CD4-positive, alpha-beta memory T cell (primary cell): ENCODE measurements at regions not wholly inside any gene's neighbourhood (a gene's known extent, or its start where the extent isn't known, plus 50 kb on each side); places are given as distances from the start of the nearest gene placed in this dataset.

Source experiments
- CTCF ChIA-PET: fragments of 350-600 bp; sonication (Branson Sonifier 250); formaldehyde crosslinking; loops from one replicate; lab custom pipeline; 2021; ENCODE audit warnings: inconsistent platforms; ENCODE audit not compliant: partially characterized antibody; lab: Charles Lee
- POLR2A ChIA-PET: fragments of 350-600 bp; sonication (Branson Sonifier 250); formaldehyde crosslinking; loops from one replicate; lab custom pipeline; 2021; ENCODE audit not compliant: partially characterized antibody; lab: Charles Lee
- DNase-seq, 5 donors: peaks; one replicate each; pipeline versions ENCODE4 v3.0.0 to v3.0.0-alpha.2; 2020 to 2022; ENCODE audit warnings: mixed read lengths in 1 of 5
- H3K27ac ChIP-seq: one replicate; pipeline ENCODE4 v1.7.0; 2013; ENCODE audit warnings: low read depth, low read length
- H3K27me3 ChIP-seq: 2 replicates; pipeline ENCODE4 v1.7.0; 2013; ENCODE audit warnings: mild to moderate bottlenecking, low read length, moderate library complexity; ENCODE audit not compliant: insufficient read depth
- H3K36me3 ChIP-seq: 2 replicates; pipeline ENCODE4 v1.7.0; 2013; ENCODE audit warnings: mild to moderate bottlenecking, low read length, moderate library complexity; ENCODE audit not compliant: insufficient read depth
- H3K4me1 ChIP-seq: 2 replicates; pipeline ENCODE4 v1.7.0; 2013; ENCODE audit warnings: mild to moderate bottlenecking, low read length, moderate library complexity; ENCODE audit not compliant: insufficient read depth
- H3K4me3 ChIP-seq, 2 donors: one replicate each; pipeline ENCODE4 v1.7.0; 2013; ENCODE audit warnings: low read length in 2 of 2, mild to moderate bottlenecking in 1 of 2
- H3K9me3 ChIP-seq, 2 donors: one replicate each; pipeline ENCODE4 v1.7.0; 2013; ENCODE audit warnings: low read length in 2 of 2, control low read depth in 1 of 2; ENCODE audit not compliant: control insufficient read depth in 1 of 2
- H3K27ac Mint-ChIP-seq, 7 donors: one replicate each; pipeline ENCODE4 v1.8.0; 2020 to 2021; ENCODE audit warnings: mixed read lengths in 7 of 7, mild to moderate bottlenecking in 6 of 7, inconsistent platforms in 3 of 7, moderate library complexity in 3 of 7
- H3K27me3 Mint-ChIP-seq, 2 donors: one replicate each; pipeline ENCODE4 v1.8.0; 2020 to 2021; ENCODE audit warnings: mixed read lengths in 2 of 2
- H3K36me3 Mint-ChIP-seq, 2 donors: one replicate each; pipeline ENCODE4 v1.8.0; 2020 to 2021; ENCODE audit warnings: mixed read lengths in 2 of 2, inconsistent platforms in 1 of 2, mild to moderate bottlenecking in 1 of 2
- H3K4me1 Mint-ChIP-seq, 4 donors: one replicate each; pipeline ENCODE4 v1.8.0; 2020 to 2021; ENCODE audit warnings: mixed read lengths in 4 of 4, mild to moderate bottlenecking in 1 of 4
- H3K4me3 Mint-ChIP-seq, 8 donors: one replicate each; pipeline ENCODE4 v1.8.0; 2020 to 2021; ENCODE audit warnings: mixed read lengths in 8 of 8, mild to moderate bottlenecking in 7 of 8, moderate library complexity in 6 of 8, inconsistent platforms in 3 of 8
- H3K9me3 Mint-ChIP-seq, 8 donors: one replicate each; pipeline ENCODE4 v1.8.0; 2020 to 2021; ENCODE audit warnings: mixed read lengths in 8 of 8, mild to moderate bottlenecking in 5 of 8, inconsistent platforms in 3 of 8, moderate library complexity in 1 of 8
- intact Hi-C: fragments of 100-400 bp; cut with micrococcal nuclease; formaldehyde crosslinking; loops from one replicate; pipeline ENCODE4 v1.15.1; 2023

- ChIA-PET POLR2A (no interaction called here), CTCF (no interaction called here)
- Histone ChIP-seq H3K27ac (no peak overlapping the region), H3K4me3 (no peak overlapping the region), H3K9me3 (no peaks in the 10 kb centered on the region), H3K27me3 (no peaks in the 10 kb centered on the region), H3K4me1 (no peaks in the 10 kb centered on the region), H3K36me3 (no peaks in the 10 kb centered on the region)
- Mint-ChIP-seq H3K36me3 (no peaks in the 10 kb centered on the region), H3K27me3 (no peaks in the 10 kb centered on the region), H3K27ac (no peak overlapping the region), H3K4me1 (no peaks in the 10 kb centered on the region), H3K9me3 (peaks cover 0 to 9% (median 5%) of the 10 kb centered on the region in 8 donors), H3K4me3 (no peak overlapping the region)
- DNase-seq: no peak
- intact Hi-C loops: no loop called here
Measured at GRCh38 chr9:102796244-102796643, 198.9 kb upstream of the CYLC2 start.

GRCh38 chr9:102795532-102795931 lies 199.6 kb upstream of the CYLC2 start:
- Mint-ChIP-seq H3K9me3 (peaks cover 0 to 9% (median 5%) of the 10 kb centered on the region in 8 donors), H3K36me3 (no peaks in the 10 kb centered on the region), H3K4me3 (no peak overlapping the region), H3K27me3 (no peaks in the 10 kb centered on the region), H3K4me1 (no peaks in the 10 kb centered on the region), H3K27ac (no peak overlapping the region)
- Histone ChIP-seq H3K4me3 (no peak overlapping the region), H3K27ac (no peak overlapping the region), H3K27me3 (no peaks in the 10 kb centered on the region), H3K9me3 (no peaks in the 10 kb centered on the region), H3K36me3 (no peaks in the 10 kb centered on the region), H3K4me1 (no peaks in the 10 kb centered on the region)
- CTCF ChIA-PET: no interaction called here
- DNase-seq: no peak
- POLR2A ChIA-PET: no interaction called here
- intact Hi-C loops: no loop called here

DNA sequence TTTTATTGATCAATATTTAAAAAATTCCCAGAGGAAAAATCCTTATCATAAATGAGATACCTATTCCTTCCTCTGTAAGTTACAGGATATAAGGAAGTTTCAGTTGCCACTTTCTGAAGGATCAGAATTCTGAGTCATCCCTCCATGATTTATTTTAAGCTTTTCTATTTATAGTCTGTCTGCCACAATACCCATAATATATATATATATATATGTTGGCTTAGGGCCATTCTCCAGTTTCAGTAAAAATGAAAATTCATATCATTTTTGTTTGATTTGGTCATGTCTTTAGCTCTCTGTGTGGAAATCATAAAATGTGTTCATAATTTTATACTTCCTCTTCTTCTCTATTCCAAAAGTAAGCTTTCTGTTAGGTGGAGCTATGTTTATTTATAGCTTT lies 215.8 kb upstream of the CYLC2 start:
- Mint-ChIP-seq H3K4me3 (no peak overlapping the region), H3K36me3 (no peaks in the 10 kb centered on the region), H3K4me1 (no peaks in the 10 kb centered on the region), H3K27ac (no peak overlapping the region), H3K9me3 (peaks cover 0 to 20% (median 7%) of the 10 kb centered on the region in 8 donors), H3K27me3 (no peaks in the 10 kb centered on the region)
- ChIA-PET CTCF (no interaction called here), POLR2A (no interaction called here)
- no peak overlapping the region for H3K27ac ChIP-seq
- H3K4me3 ChIP-seq: no peak overlapping the region
- H3K36me3 ChIP-seq: no peaks in the 10 kb centered on the region
- intact Hi-C loops: no loop called here
- H3K27me3 ChIP-seq: no peaks in the 10 kb centered on the region
- no peak for DNase-seq
- H3K9me3 ChIP-seq: no peaks in the 10 kb centered on the region
- H3K4me1 ChIP-seq: no peaks in the 10 kb centered on the region

DNA sequence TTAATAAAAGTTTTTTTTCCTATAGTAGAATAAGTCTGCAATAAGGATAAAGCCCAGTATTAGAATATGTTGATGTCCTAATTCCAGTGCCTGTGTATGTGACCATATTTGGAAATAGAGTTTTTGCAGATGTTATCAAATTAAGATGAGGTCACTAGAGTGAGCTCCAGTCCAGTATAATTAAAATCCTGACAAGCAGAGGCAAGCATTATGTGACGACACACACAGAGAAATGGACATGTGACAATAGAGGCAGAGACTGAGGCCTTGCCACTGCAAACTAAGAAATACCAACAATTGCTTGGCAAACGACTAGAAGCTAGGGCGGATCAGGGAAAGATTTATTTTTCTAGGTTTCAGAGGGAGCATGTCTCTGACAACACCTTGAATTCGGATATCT lies 216.4 kb upstream of the CYLC2 start:
- Histone ChIP-seq H3K4me3 (no peak overlapping the region), H3K4me1 (no peaks in the 10 kb centered on the region), H3K27ac (no peak overlapping the region), H3K27me3 (no peaks in the 10 kb centered on the region), H3K36me3 (no peaks in the 10 kb centered on the region), H3K9me3 (no peaks in the 10 kb centered on the region)
- Mint-ChIP-seq H3K4me3 (no peak overlapping the region), H3K27ac (no peak overlapping the region), H3K36me3 (no peaks in the 10 kb centered on the region), H3K9me3 (peaks cover 0 to 20% (median 7%) of the 10 kb centered on the region in 8 donors), H3K27me3 (no peaks in the 10 kb centered on the region), H3K4me1 (no peaks in the 10 kb centered on the region)
- CTCF ChIA-PET: no interaction called here
- POLR2A ChIA-PET: no interaction called here
- DNase-seq: no peak
- intact Hi-C loops: no loop called here

DNA sequence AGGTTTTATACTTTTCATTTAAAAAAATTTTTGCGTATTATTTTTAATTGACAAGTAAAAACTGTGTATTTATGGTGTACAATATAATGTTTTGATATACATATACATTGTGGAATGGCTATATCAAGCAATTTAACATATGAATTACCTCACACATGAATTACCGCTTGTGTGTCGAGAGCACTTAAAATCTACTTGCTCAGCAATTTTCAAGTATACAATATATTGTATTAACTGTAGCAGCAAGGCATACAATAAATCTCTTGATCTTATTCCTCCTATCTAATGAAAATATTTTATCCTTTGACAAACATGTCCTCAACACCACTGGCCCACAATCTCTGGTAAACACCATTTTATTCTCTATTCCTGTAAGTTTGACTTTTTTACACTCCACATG lies 224.4 kb upstream of the CYLC2 start:
- Mint-ChIP-seq H3K36me3 (no peaks in the 10 kb centered on the region), H3K4me1 (no peaks in the 10 kb centered on the region), H3K9me3 (peaks cover 0 to 9% (median 6%) of the 10 kb centered on the region in 8 donors), H3K27me3 (no peaks in the 10 kb centered on the region), H3K27ac (no peak overlapping the region), H3K4me3 (no peak overlapping the region)
- H3K9me3 ChIP-seq: no peaks in the 10 kb centered on the region
- no peaks in the 10 kb centered on the region for H3K36me3 ChIP-seq
- POLR2A ChIA-PET: no interaction called here
- intact Hi-C loops: no loop called here
- no peak overlapping the region for H3K27ac ChIP-seq
- CTCF ChIA-PET: no interaction called here
- H3K4me3 ChIP-seq: no peak overlapping the region
- no peak for DNase-seq
- H3K27me3 ChIP-seq: no peaks in the 10 kb centered on the region
- no peaks in the 10 kb centered on the region for H3K4me1 ChIP-seq

DNA sequence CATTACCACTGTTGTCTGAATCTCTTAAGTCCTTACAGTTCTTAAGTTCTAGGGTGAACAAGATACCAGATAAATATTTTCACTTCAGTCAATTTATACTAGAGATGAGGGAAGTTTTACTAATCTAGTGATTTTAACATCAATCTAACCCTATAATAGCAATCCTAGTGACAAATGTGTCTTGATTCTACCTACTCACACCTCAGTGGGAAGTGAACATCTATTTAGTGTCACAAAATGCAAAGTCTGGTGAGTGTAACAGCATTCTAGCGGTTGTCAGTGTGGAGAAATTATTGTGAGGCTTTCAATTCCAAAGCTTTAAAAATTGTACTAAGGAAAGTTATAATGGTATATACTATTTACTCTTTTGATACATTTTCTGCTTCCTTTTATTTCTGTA lies 225.8 kb upstream of the CYLC2 start:
- Histone ChIP-seq H3K9me3 (peaks cover 0 to 6% of the 10 kb centered on the region in 2 donors), H3K27ac (no peak overlapping the region), H3K27me3 (no peaks in the 10 kb centered on the region), H3K36me3 (no peaks in the 10 kb centered on the region), H3K4me1 (no peaks in the 10 kb centered on the region), H3K4me3 (no peak overlapping the region)
- H3K9me3 Mint-ChIP-seq: peaks cover 0 to 10% (median 3%) of the 10 kb centered on the region in 8 donors
- no peaks in the 10 kb centered on the region for H3K27me3 Mint-ChIP-seq
- ChIA-PET CTCF (no interaction called here), POLR2A (no interaction called here)
- no peaks in the 10 kb centered on the region for H3K4me1 Mint-ChIP-seq
- no peaks in the 10 kb centered on the region for H3K36me3 Mint-ChIP-seq
- H3K27ac Mint-ChIP-seq: no peak overlapping the region
- DNase-seq: no peak
- no peak overlapping the region for H3K4me3 Mint-ChIP-seq
- intact Hi-C loops: no loop called here

GRCh38 chr9:102768002-102768401 lies 227.1 kb upstream of the CYLC2 start:
- Mint-ChIP-seq H3K27ac (no peak overlapping the region), H3K9me3 (peaks cover 0 to 16% (median 2%) of the 10 kb centered on the region in 8 donors), H3K27me3 (no peaks in the 10 kb centered on the region), H3K4me3 (no peak overlapping the region), H3K36me3 (no peaks in the 10 kb centered on the region), H3K4me1 (no peaks in the 10 kb centered on the region)
- H3K27ac ChIP-seq: no peak overlapping the region
- peaks cover 0 to 6% of the 10 kb centered on the region in 2 donors for H3K9me3 ChIP-seq
- POLR2A ChIA-PET: no interaction called here
- H3K27me3 ChIP-seq: no peaks in the 10 kb centered on the region
- H3K4me3 ChIP-seq: no peak overlapping the region
- intact Hi-C loops: no loop called here
- CTCF ChIA-PET: no interaction called here
- no peaks in the 10 kb centered on the region for H3K4me1 ChIP-seq
- DNase-seq: no peak
- H3K36me3 ChIP-seq: no peaks in the 10 kb centered on the region

GRCh38 chr9:102767076-102767475 lies 228.1 kb upstream of the CYLC2 start:
- CTCF ChIA-PET: no interaction called here
- POLR2A ChIA-PET: no interaction called here
- H3K4me1 ChIP-seq: no peaks in the 10 kb centered on the region
- intact Hi-C loops: no loop called here
- H3K27me3 ChIP-seq: no peaks in the 10 kb centered on the region
- Mint-ChIP-seq H3K27me3 (no peaks in the 10 kb centered on the region), H3K4me3 (no peak overlapping the region), H3K9me3 (peaks cover 0 to 16% (median 2%) of the 10 kb centered on the region in 8 donors), H3K36me3 (no peaks in the 10 kb centered on the region), H3K4me1 (no peaks in the 10 kb centered on the region), H3K27ac (no peak overlapping the region)
- no peak overlapping the region for H3K4me3 ChIP-seq
- no peak for DNase-seq
- no peaks in the 10 kb centered on the region for H3K36me3 ChIP-seq
- peaks cover 0 to 6% of the 10 kb centered on the region in 2 donors for H3K9me3 ChIP-seq
- H3K27ac ChIP-seq: no peak overlapping the region
